ENCODE measurements at regions not wholly inside any gene's neighbourhood (a gene's known extent, or its start where the extent isn't known, plus 50 kb on each side); places are given as distances from the start of the nearest gene placed in this dataset.

DNA sequence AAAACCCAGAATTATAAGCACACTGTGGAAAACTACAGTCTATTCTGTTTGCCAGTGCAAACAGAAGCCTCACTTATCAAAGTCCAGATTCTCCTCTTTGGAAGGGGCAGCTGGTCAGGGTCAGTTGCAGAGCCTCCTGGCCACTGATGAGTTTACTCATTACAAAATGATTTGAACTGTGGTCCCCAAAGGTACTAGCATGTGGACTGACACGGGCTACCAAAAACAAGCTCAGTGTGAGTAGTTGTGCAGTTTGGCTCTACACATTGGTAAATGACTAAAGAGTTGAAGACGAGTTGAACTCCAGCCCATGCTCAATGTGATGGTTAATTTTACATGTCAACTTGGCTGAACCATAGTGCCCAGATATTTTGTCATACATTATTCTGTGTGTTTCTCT lies 221.5 kb downstream of the ZIC4 start:
- TF ChIP-seq, protein P1, sequence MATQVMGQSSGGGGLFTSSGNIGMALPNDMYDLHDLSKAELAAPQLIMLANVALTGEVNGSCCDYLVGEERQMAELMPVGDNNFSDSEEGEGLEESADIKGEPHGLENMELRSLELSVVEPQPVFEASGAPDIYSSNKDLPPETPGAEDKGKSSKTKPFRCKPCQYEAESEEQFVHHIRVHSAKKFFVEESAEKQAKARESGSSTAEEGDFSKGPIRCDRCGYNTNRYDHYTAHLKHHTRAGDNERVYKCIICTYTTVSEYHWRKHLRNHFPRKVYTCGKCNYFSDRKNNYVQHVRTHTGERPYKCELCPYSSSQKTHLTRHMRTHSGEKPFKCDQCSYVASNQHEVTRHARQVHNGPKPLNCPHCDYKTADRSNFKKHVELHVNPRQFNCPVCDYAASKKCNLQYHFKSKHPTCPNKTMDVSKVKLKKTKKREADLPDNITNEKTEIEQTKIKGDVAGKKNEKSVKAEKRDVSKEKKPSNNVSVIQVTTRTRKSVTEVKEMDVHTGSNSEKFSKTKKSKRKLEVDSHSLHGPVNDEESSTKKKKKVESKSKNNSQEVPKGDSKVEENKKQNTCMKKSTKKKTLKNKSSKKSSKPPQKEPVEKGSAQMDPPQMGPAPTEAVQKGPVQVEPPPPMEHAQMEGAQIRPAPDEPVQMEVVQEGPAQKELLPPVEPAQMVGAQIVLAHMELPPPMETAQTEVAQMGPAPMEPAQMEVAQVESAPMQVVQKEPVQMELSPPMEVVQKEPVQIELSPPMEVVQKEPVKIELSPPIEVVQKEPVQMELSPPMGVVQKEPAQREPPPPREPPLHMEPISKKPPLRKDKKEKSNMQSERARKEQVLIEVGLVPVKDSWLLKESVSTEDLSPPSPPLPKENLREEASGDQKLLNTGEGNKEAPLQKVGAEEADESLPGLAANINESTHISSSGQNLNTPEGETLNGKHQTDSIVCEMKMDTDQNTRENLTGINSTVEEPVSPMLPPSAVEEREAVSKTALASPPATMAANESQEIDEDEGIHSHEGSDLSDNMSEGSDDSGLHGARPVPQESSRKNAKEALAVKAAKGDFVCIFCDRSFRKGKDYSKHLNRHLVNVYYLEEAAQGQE (IDR thresholded peaks at IDR 0.05; ENCODE audit: insufficient read depth in 1 of 2, low read depth in 2 of 2, low read length in 2 of 2), result no peak
- TF ChIP-seq POLR2AphosphoS5 (IDR thresholded peaks at IDR 0.05; ENCODE audit: low read depth, low read length), result no peak
- TF ChIP-seq TAF1 (IDR thresholded peaks at IDR 0.05; ENCODE audit: borderline replicate concordance, insufficient read depth, low read length), result no peak
- no peak for TF ChIP-seq FOXP2 (optimal IDR thresholded peaks at IDR 0.05; ENCODE audit: borderline replicate concordance, extremely low read depth, extremely low read length, insufficient read depth)
- no peak for TF ChIP-seq SIN3A (IDR thresholded peaks at IDR 0.05; ENCODE audit: borderline replicate concordance, insufficient read depth, low read length)

DNA sequence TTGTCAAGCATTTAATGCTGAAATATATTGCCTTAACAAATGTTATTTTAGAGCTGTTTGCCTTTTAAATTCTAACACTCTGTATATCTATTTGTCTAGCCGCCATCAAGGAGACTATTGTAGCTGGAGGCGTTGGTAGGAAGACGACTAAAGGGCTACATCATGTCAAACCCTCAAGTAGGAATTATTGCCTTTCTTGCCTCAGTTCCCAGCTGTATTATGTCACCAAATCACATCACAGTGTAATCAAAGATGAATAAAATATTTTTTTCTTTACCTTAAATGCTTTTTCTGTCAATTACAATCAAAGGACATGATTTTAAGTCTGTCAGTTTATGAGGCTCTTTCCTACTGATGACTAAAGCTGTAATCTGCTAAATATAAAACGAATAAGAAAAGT lies 233.1 kb downstream of the ZIC4 start:
- no peak for TF ChIP-seq TAF1 (IDR thresholded peaks at IDR 0.05; ENCODE audit: borderline replicate concordance, insufficient read depth, low read length)
- no peak for TF ChIP-seq POLR2AphosphoS5 (IDR thresholded peaks at IDR 0.05; ENCODE audit: low read depth, low read length)
- no peak for TF ChIP-seq SIN3A (IDR thresholded peaks at IDR 0.05; ENCODE audit: borderline replicate concordance, insufficient read depth, low read length)
- TF ChIP-seq, protein P1 (IDR thresholded peaks at IDR 0.05; ENCODE audit: insufficient read depth in 1 of 2, low read depth in 2 of 2, low read length in 2 of 2), result no peak
- TF ChIP-seq FOXP2 (optimal IDR thresholded peaks at IDR 0.05; ENCODE audit: borderline replicate concordance, extremely low read depth, extremely low read length, insufficient read depth), result no peak

DNA sequence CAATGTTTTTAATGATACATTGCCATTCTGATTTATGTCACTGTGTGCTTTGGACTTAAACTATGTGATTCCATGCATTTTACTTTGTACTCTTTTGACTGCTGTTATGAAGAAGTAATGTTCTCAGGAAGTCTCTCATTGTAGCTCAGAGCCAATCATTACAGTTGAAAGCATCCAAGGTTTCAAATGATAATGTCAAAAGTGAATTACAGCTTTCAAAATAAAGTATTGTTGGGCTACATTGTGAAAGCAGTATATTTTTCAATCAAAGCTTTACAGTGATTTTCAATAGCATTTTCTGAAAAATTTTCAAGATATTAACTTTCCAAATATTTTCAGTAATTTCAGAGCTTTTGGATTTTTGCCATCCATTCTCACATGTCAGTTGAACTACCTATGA lies 243.6 kb downstream of the ZIC4 start:
- TF ChIP-seq SIN3A (IDR thresholded peaks at IDR 0.05; ENCODE audit: borderline replicate concordance, insufficient read depth, low read length), result no peak

GRCh38 chr3:147161833-147162232 lies 244.5 kb downstream of the ZIC4 start:
- no peak for TF ChIP-seq FOXP2 (optimal IDR thresholded peaks at IDR 0.05; ENCODE audit: borderline replicate concordance, extremely low read depth, extremely low read length, insufficient read depth)
- no peak for TF ChIP-seq POLR2AphosphoS5 (IDR thresholded peaks at IDR 0.05; ENCODE audit: low read depth, low read length)
- no peak for TF ChIP-seq TAF1 (IDR thresholded peaks at IDR 0.05; ENCODE audit: borderline replicate concordance, insufficient read depth, low read length)
- TF ChIP-seq SIN3A (IDR thresholded peaks at IDR 0.05; ENCODE audit: borderline replicate concordance, insufficient read depth, low read length), result no peak
- TF ChIP-seq, protein P1 (IDR thresholded peaks at IDR 0.05; ENCODE audit: insufficient read depth in 1 of 2, low read depth in 2 of 2, low read length in 2 of 2), result no peak

DNA sequence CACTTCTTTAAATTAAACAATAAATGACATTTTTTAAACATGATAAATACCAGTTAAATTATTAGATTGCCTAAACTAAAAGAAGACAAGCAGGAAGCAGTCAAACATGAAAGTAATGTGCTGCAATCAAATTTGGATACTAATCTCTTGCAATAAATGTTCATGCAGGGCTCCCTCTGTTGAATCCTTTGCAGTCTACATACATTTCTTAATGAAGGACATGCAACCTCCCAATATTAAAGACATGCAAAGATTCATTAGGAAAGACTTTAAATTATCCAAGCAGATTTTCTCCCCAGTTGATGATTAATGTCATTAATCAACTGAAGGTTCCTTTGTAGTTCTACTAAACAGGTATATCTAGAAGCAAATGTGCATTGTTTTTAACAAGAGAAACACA lies 245.4 kb downstream of the ZIC4 start:
- TF ChIP-seq TAF1 (IDR thresholded peaks at IDR 0.05; ENCODE audit: borderline replicate concordance, insufficient read depth, low read length), result no peak
- TF ChIP-seq POLR2AphosphoS5 (IDR thresholded peaks at IDR 0.05; ENCODE audit: low read depth, low read length), result no peak
- no peak for TF ChIP-seq SIN3A (IDR thresholded peaks at IDR 0.05; ENCODE audit: borderline replicate concordance, insufficient read depth, low read length)
- no peak for TF ChIP-seq FOXP2 (optimal IDR thresholded peaks at IDR 0.05; ENCODE audit: borderline replicate concordance, extremely low read depth, extremely low read length, insufficient read depth)
- TF ChIP-seq, protein P1 (IDR thresholded peaks at IDR 0.05; ENCODE audit: insufficient read depth in 1 of 2, low read depth in 2 of 2, low read length in 2 of 2), result no peak

All from PFSK-1 (cell line).